PC-3 (cell line): ENCODE measurements at regions not wholly inside any gene's neighbourhood (a gene's known extent, or its start where the extent isn't known, plus 50 kb on each side); places are given as distances from the start of the nearest gene placed in this dataset.

Experiments used
- ATAC-seq: fragments of 200-7000 bp; cut with Tn5 transposase; 2 replicates; pipeline ENCODE4 v1.9.1; 2020; ENCODE audit warnings: mild to moderate bottlenecking, moderate library complexity
- BruUV-seq: library from RNA; stranded (reverse); fragments of 400-500 nt; replicated peaks from 2 replicates; lab custom pipeline; 2021; lab: Mats Ljungman, UMichigan
- CTCF ChIA-PET: fragments of 300-600 bp; sonication (Branson Sonifier 250); formaldehyde crosslinking; loops from one replicate; lab custom pipeline; 2022; ENCODE audit warnings: antibody characterized with exemption; lab: Charles Lee
- POLR2A ChIA-PET: fragments of 300-600 bp; sonication (Branson Sonifier 250); formaldehyde crosslinking; loops from one replicate; lab custom pipeline; 2022; ENCODE audit warnings: antibody characterized with exemption; ENCODE audit not compliant: unreplicated experiment; lab: Charles Lee
- DNase-seq: peaks from one replicate; pipeline ENCODE4 v3.0.0-alpha.2; 2015
- H2AFZ ChIP-seq: fragments of 300-600 bp; sonication (generic); 2 replicates; pipeline ENCODE4 v1.6.0; 2016; ENCODE audit warnings: antibody characterized with exemption, low read length
- H3F3A ChIP-seq: fragments of 300-600 bp; sonication (generic); one replicate; pipeline ENCODE4 v1.6.0; 2017; ENCODE audit warnings: antibody characterized with exemption, low read length, control low read depth, mild to moderate bottlenecking; ENCODE audit not compliant: unreplicated experiment
- H3K27ac ChIP-seq: fragments of 300-600 bp; sonication (generic); 2 replicates; pipeline ENCODE4 v1.5.1; 2016; ENCODE audit warnings: mild to moderate bottlenecking, low read length
- H3K27me3 ChIP-seq: fragments of 300-600 bp; sonication (generic); 2 replicates; pipeline ENCODE4 v1.6.1; 2016; ENCODE audit warnings: low read length, mixed read lengths
- H3K36me3 ChIP-seq: fragments of 300-600 bp; sonication (generic); 2 replicates; pipeline ENCODE4 v1.6.1; 2016; ENCODE audit warnings: low read depth, mixed run types, low read length, mixed read lengths
- H3K4me1 ChIP-seq: fragments of 300-600 bp; sonication (generic); 2 replicates; pipeline ENCODE4 v1.5.1; 2016; ENCODE audit warnings: low read length; ENCODE audit not compliant: insufficient read depth
- H3K4me2 ChIP-seq: fragments of 300-600 bp; sonication (generic); 2 replicates; pipeline ENCODE4 v1.6.0; 2016; ENCODE audit warnings: low read length
- H3K4me3 ChIP-seq: fragments of 300-600 bp; sonication (generic); 2 replicates; pipeline ENCODE4 v1.5.1; 2016; ENCODE audit warnings: mild to moderate bottlenecking, low read length, mixed read lengths
- H3K79me2 ChIP-seq: fragments of 300-600 bp; sonication (generic); 2 replicates; pipeline ENCODE4 v1.6.1; 2017; ENCODE audit warnings: low read length, mixed read lengths
- H3K9ac ChIP-seq: fragments of 300-600 bp; sonication (generic); 2 replicates; pipeline ENCODE4 v1.6.0; 2016; ENCODE audit warnings: mild to moderate bottlenecking, low read length
- H3K9me2 ChIP-seq: fragments of 300-600 bp; sonication (generic); replicated peaks from 2 replicates; pipeline ENCODE4 v1.6.1; 2016; ENCODE audit warnings: mixed run types, low read length, mixed read lengths
- H3K9me3 ChIP-seq: fragments of 300-600 bp; sonication (generic); 2 replicates; pipeline ENCODE4 v1.6.1; 2016; ENCODE audit warnings: low read length, mixed read lengths
- H4K20me1 ChIP-seq: fragments of 300-600 bp; sonication (generic); 2 replicates; pipeline ENCODE4 v1.6.1; 2016; ENCODE audit warnings: low read length, mixed read lengths
- CTCF ChIP-seq: fragments of 300-600 bp; sonication (generic); conservative IDR thresholded peaks from 2 replicates; pipeline ENCODE4 v1.5.1; 2017; ENCODE audit warnings: antibody characterized with exemption, low read depth, mild to moderate bottlenecking, low read length
- EZH2 ChIP-seq: fragments of 300-600 bp; sonication (generic); IDR thresholded peaks from one replicate; pipeline ENCODE4 v1.6.1; 2017; ENCODE audit warnings: antibody characterized with exemption, mild to moderate bottlenecking, low read length; ENCODE audit not compliant: unreplicated experiment
- EZH2phosphoT487 ChIP-seq: fragments of 300-600 bp; sonication (generic); IDR thresholded peaks from 2 replicates; pipeline ENCODE4 v1.6.1; 2018; ENCODE audit warnings: mild to moderate bottlenecking, antibody characterized with exemption, low read length, borderline replicate concordance
- intact Hi-C: fragments of 100-400 bp; cut with micrococcal nuclease; formaldehyde crosslinking; loops from 2 replicates; pipeline ENCODE4 v1.9.0; 2023

- Histone ChIP-seq H3K4me2 (no peak overlapping the region), H3K9ac (no peak overlapping the region), H3K4me1 (no peaks in the 10 kb centered on the region), H3K9me3 (no peaks in the 10 kb centered on the region), H3K36me3 (no peaks in the 10 kb centered on the region), H3K4me3 (no peak overlapping the region), H3K27ac (no peak overlapping the region), H3F3A (no peaks in the 10 kb centered on the region), H4K20me1 (no peaks in the 10 kb centered on the region), H2AFZ (no peak overlapping the region), H3K27me3 (no peaks in the 10 kb centered on the region), H3K9me2 (no peaks in the 10 kb centered on the region), H3K79me2 (no peaks in the 10 kb centered on the region)
- POLR2A ChIA-PET: no interaction called here
- no peak for TF ChIP-seq CTCF
- TF ChIP-seq EZH2phosphoT487: no peak
- no peak for TF ChIP-seq EZH2
- intact Hi-C loops: loop anchor here (10.0 kb wide), 1 partner anchor 322 kb away; no protein-coding TSS in a partner anchor
- no peak for ATAC-seq
- no TSS peak for BruUV-seq
- CTCF ChIA-PET: no interaction called here
- DNase-seq: no peak
Measured at GRCh38 chr9:96067004-96067403, 191.5 kb downstream of the ERCC6L2 start.

- Histone ChIP-seq H3K27ac (no peak overlapping the region), H3K79me2 (no peaks in the 10 kb centered on the region), H3K36me3 (no peaks in the 10 kb centered on the region), H3K4me1 (peaks cover 9% of the 10 kb centered on the region; the same call in 1 of the 2 replicates), H4K20me1 (no peaks in the 10 kb centered on the region), H3K4me2 (no peak overlapping the region), H2AFZ (no peak overlapping the region), H3K4me3 (no peak overlapping the region), H3K27me3 (no peaks in the 10 kb centered on the region), H3K9ac (no peak overlapping the region), H3K9me2 (no peaks in the 10 kb centered on the region), H3F3A (no peaks in the 10 kb centered on the region), H3K9me3 (no peaks in the 10 kb centered on the region)
- CTCF ChIA-PET: no interaction called here
- ATAC-seq: no peak
- intact Hi-C loops: loop anchor here (10.0 kb wide), 1 partner anchor 321 kb away; no protein-coding TSS in a partner anchor
- BruUV-seq: no TSS peak
- no peak for TF ChIP-seq EZH2phosphoT487
- no peak for TF ChIP-seq CTCF
- TF ChIP-seq EZH2: no peak
- DNase-seq: no peak
- POLR2A ChIA-PET: no interaction called here
Measured at GRCh38 chr9:96065482-96066251, 190.2 kb downstream of the ERCC6L2 start.

- Histone ChIP-seq H3K36me3 (no peaks in the 10 kb centered on the region), H3K27ac (no peak overlapping the region), H4K20me1 (no peaks in the 10 kb centered on the region), H3K4me3 (no peak overlapping the region), H3K27me3 (no peaks in the 10 kb centered on the region), H3K4me1 (peaks cover 9% of the 10 kb centered on the region; the same call in 1 of the 2 replicates), H3K4me2 (no peak overlapping the region), H3K79me2 (no peaks in the 10 kb centered on the region), H3K9me3 (no peaks in the 10 kb centered on the region), H3K9ac (no peak overlapping the region), H3K9me2 (no peaks in the 10 kb centered on the region), H2AFZ (no peak overlapping the region), H3F3A (no peaks in the 10 kb centered on the region)
- intact Hi-C loops: loop anchor here (10.0 kb wide), 1 partner anchor 320 kb away; no protein-coding TSS in a partner anchor
- BruUV-seq: no TSS peak
- POLR2A ChIA-PET: no interaction called here
- TF ChIP-seq EZH2phosphoT487 (no peak), CTCF (no peak), EZH2 (no peak)
- no peak for ATAC-seq
- DNase-seq: no peak
- CTCF ChIA-PET: no interaction called here
Measured at GRCh38 chr9:96064826-96065481, 189.5 kb downstream of the ERCC6L2 start.
